Sigmoid colon (tissue), 4 donors: ENCODE measurements at regions not wholly inside any gene's neighbourhood (a gene's known extent, or its start where the extent isn't known, plus 50 kb on each side); places are given as distances from the start of the nearest gene placed in this dataset.

Experiments
- CTCF ChIP-seq, 4 experiments: fragments of 450-650 bp in 3 of 4; fragments of 200-600 bp in 1 of 4; IDR thresholded peaks; one replicate each; pipeline ENCODE4 v1.5.1; 2016 to 2019; ENCODE audit warnings: antibody characterized with exemption in 4 of 4, mild to moderate bottlenecking in 3 of 4, moderate library complexity in 2 of 4
- EP300 ChIP-seq, 4 donors: sonication (generic); formaldehyde crosslinking; IDR thresholded peaks; one replicate each; pipeline ENCODE4 v1.6.1; 2017; ENCODE audit warnings: antibody characterized with exemption in 4 of 4
- POLR2AphosphoS5 ChIP-seq, 4 donors: sonication (generic); formaldehyde crosslinking; IDR thresholded peaks; one replicate each; pipeline ENCODE4 v1.6.1; 2017; ENCODE audit warnings: antibody characterized with exemption in 4 of 4

- TF ChIP-seq CTCF (IDR thresholded peaks at IDR 0.05) (no peak), POLR2AphosphoS5 (IDR thresholded peaks at IDR 0.05) (no peak), EP300 (IDR thresholded peaks at IDR 0.05) (no peak)
Observed at GRCh38 chr3:153245661-153246060, 83.6 kb downstream of the RAP2B start.
